H4 (cell line): ENCODE measurements at regions not wholly inside any gene's neighbourhood (a gene's known extent, or its start where the extent isn't known, plus 50 kb on each side); places are given as distances from the start of the nearest gene placed in this dataset.

Experiments
- DNase-seq: peaks from one replicate; pipeline ENCODE4 v3.0.0-alpha.2; 2015; ENCODE audit warnings: low spot score

DNA sequence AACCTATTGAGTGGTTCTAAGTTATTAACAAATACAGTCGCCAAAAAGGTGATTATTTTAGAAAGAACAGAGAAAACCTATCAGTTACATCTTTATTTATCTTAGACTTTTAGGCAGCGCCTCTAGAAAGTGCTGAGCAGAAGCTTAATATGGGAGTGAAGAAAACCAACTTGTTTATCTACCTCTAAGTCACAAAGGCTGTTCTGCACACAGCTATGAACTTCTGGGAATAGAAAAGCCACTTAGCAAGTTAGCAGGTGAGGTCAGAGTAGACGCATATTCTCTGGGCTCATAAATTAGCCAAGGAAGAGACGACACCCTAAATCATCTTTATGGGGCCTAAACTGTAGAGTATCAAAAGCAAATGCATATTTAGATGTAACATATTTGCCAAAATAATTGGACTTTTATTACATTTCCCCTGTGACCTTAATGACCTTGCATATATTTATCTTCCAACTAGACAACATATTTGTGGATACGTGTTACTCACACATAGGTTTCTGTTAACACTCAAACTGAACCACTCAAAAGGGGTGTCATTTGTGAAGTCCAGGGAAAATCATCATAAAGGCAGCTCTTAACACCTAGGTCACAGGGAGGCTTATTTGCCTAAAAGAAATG is 267.1 kb downstream of the ADGB start:
- DNase-seq: no peak

DNA sequence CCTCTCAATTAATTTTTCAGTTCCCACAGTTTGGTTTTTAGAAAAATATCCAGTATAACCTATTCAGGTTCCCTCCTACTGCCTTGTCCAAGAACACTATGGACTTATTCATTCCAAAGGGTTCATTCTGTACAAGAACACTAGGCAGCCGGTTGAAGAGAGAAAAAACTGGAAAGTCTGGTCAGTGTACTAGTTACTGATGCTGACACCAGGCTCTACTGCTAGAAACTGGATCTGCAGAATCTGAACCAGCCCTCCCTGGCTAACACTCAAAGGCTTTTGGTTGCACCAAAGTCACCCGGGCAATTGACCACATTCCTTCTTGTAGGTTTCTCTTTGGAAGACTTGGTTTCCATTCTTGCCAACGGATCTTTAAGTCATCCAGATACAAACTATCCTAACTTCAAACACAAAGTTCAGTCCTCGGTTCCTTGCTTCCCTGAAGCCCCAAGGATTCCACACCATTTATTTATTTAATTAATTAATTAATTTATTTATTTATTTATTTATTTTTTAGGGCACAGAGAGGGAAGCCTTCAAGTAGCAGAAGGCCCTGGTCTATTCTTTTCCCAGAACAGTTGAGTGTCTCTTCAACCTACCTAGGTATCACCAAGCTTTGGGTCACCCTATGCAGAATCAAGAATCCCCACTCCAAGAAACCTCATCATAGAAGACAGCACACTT is 268.1 kb downstream of the ADGB start:
- no peak for DNase-seq

DNA sequence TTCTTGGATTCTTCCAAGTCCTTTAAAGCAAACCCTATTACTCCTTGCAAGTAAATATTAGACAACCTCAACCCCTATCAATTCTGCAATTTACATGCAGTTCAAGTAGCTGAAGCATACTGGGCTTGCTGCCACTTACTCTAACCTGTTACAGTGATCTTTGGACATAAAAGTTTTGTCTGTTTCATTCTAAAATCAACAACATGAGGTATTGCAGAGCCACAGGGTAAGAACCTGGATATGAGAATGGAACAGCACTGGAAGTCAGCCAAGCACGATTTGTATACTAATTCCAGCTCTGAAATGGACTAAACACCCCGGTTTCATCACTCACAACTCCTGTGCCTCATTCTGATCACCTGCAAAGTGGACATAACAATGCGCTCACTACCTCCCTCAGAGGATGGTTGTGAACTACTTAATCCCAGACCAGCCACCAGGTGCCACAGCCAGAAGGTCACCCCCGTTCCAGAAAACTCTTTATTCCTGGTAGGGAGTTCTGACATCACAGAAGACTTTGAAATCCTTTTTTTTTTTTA is 270.0 kb downstream of the ADGB start:
- DNase-seq: no peak

DNA sequence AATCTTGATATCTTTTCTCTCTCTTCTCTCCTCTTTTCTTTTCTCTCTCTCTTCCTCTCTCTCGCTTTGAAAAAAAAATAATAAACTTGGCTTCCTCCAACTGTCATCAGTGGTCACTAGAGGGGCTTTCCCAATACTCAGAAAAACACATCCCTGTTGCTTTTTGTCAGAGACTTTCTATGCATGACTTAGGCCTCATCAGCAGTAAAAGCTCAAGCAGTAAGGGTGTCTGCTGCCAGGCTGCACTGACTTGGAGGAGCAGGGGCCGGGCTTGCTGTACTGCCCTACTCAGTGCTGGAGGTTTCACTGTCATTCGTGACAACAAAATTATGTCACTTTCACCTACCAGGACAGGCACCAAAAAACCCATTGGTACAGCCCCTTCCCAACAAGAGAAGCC is 272.0 kb downstream of the ADGB start:
- DNase-seq: no peak

DNA sequence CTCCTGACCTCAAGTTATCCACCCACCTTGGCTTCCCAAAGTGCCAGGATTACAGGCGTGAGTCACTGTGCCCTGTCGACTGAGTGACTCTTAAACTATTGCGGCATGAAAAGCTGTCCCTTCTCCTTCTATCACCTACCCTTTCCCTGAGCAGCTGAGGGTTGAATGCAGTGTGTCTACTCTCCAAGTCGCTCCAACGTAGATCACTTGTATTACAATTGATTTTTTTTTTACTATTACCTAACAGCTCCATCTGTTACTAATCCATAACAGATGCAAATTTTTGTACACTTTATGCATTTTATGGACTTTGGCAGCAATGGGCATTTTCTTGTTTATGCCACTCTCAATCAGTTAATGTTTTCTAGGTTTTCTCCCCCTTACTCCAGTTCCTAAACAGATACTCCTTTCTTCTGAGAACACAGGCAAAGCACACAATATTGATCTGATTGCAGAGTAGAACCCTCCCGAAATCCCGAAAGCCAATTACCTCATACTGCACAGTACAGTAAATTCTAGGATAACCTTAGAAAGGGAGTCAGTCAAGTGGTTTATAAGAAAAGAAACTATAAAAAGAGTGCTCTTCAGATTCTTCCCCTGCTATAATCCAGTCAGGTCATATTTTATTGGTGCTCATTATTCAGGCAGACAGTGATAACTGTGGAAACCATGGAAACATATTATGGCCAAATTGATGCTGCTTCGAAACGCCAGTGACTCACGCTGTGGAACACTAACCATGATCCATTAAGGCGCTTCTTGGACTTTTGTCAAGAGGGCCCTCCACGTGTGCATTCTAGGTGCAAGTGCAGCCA is 273.0 kb downstream of the ADGB start:
- DNase-seq: no peak

DNA sequence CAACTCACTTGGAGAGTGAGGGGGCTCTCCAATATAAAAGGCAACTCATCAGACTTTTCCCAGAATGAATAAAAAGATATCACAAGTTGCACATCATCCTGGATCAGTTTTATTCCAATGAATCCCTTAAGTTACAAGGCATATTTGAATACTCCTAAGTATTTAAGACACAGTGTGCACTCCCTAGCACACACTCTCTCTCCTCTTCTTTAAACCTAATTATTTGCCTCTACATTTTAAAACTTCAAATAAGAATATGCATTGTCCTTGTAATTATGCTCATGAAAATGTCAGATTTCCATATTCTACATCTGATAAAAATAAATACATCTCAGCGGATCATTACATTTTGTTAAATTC is 273.6 kb downstream of the ADGB start:
- DNase-seq: no peak

DNA sequence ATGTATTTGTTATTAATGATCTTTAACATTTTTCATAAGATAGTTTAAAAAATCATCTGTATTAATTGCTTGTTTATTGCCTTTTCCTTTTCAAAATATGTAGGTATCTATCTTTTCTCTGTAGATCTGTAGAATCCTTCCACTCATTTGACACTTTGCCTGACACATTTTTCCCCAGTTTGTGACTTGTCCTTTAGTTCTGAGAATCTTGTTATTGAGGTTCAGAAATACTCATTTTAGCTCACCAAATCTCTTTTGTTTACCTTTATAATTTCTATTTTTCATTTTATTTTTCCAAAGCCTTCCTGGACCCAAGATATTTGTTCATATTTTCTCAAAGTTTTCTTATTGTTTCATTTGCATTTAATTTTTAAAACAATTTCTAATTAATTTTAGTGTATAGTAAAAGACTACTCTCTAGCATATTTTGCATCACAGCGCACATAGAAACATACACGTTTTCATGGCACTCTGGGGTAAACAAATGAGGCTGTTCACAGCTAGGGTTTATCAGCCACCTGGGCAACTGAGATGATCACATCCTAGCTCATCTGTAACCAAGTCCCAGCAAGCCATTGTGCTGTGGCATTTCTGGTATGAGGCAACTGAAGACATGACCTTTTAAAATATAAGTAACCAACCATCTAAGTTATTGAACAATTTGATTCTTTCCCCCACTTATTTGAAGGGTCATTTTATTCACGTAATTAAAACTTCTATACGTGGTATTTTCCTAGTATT is 275.7 kb downstream of the ADGB start:
- DNase-seq: no peak

DNA sequence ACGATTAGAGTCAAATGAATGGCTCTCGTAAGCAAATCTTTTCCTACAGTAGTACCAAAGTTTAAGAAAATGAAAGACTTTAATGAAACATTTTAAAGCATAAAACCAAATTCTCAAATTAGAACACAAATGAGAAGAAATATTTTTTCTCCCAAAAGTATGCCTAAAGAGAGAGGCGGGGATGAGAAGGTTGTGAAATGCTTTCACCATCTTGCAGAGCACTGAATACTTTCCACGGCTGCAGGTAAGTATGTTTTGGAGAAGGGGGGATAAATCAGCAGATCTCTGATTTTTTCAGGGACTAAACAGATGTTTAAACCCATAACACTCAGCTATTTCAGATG is 277.1 kb downstream of the ADGB start:
- DNase-seq: no peak

DNA sequence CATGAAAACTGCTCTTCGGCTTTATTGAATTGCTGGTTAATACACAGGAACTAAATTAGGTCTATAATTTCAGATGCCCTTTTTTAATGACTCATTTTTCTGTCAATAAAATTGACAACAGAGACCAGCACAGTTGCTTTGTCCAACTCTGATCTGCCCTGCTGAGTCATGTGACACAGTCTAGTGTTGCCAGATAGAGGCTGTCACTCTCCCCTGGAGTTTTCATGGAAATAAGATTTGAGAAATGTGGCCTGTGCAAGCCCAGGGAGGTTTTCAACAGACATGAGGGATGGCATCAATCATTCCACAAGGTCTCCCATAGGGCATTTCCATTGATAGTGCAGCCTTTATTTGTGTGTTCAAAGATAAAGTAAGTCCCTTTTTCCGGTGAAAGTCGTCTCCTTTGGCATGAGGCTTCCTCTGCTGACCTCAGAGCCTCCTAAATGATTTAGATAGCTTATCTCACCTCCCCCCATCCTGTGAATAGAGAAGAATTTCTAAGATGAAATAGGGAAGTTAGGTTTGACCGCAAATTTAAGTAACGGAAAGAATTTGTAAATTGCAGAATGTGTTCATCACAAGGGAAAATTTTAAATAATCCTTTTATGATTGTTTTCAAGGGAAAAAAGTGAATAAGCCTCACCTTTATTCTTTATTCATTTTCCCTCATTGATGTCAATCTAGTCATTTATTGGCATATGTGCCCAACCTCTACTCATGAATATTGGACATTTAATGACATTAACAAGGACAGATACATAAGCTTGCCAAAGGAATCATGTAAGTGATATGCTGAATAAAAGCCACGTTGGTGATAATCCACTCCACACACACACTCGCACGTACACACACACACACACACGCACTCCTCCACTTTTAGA is 277.7 kb downstream of the ADGB start:
- DNase-seq: no peak

DNA sequence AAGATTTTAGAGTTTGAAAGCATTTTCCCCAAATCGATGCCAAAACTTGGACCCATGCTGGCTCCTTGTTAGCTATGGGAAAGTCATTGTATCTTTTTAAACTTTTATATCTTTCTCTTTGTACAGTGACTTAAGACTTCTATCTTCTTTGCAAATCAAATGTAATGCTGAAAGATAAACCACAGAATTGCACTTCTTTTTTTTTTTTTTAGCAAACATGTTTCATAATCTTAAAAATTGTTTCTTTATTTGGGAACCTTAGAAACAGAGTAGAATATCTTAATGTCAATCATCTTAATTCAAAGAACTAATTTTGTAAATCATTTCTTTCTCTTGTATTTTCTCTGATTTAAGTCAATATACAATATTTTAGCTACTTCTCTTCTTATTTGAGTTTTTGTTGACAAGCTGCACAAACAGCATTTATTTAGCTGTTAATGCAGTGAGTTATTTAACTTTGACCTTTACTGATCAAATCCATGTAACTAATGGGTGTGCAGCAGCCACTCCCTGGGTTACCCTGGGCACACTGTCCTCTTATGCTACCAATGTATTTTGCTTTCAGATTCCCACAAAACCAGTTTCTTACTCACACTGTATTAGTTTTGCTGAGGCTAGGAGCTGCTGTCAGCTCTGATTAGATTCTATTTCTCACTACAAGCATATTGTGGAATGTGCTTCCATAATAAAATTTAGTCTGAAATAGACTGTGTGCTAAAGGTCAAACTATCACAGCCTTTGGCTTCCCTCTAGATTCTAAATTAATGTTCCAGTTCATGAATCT is 279.6 kb downstream of the ADGB start:
- no peak for DNase-seq

DNA sequence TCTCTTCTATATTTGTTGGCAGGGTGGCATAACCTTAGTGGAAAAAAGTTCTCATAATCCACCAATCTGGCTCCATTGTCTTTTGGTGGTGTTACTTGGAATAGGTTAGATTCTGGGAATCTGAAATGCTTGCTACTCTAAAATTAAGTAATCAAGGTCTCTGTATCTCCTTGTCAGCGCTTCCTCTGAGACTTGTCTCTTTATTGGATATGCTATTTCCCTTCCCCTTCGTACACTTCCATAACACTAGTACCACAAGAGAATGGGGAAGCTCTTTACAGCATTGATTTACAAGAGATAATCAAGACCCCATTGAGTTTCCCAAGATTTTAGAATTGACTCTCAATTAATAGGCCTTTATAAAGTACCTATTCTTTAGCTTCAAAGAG is 280.2 kb downstream of the ADGB start:
- no peak for DNase-seq

DNA sequence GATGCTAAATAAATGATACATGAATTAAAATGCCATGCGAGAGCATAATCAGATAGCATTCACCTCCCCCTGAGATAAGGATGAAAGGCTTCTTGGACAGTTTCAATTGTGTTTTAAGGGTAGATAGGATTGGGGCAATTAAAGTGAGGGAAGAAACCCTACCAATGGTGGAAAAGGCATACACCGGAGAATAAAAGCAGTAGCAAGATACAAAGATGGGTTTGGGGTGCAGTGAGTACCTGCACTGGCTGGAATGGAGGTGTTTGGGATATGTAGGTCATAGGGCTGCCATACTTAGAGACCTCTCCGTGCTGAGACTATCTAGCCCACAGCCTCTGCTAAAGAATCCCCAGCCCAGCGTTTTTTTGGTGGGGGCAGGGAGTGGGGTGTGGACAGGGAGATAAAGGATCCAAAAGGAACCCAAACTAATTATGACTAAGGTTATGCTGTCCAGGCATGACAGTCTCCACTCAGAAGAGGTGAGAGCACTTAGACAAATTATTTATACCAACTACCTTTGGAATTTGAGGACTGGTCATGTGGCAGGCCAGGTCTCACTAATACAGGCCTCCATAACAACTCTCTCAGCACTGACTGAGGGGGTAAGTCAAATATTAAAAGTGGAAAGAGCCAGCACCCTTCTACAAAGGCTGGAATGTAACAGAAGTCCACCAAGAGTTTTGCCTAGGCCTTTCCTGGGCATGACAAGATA is 280.8 kb downstream of the ADGB start:
- DNase-seq: no peak

DNA sequence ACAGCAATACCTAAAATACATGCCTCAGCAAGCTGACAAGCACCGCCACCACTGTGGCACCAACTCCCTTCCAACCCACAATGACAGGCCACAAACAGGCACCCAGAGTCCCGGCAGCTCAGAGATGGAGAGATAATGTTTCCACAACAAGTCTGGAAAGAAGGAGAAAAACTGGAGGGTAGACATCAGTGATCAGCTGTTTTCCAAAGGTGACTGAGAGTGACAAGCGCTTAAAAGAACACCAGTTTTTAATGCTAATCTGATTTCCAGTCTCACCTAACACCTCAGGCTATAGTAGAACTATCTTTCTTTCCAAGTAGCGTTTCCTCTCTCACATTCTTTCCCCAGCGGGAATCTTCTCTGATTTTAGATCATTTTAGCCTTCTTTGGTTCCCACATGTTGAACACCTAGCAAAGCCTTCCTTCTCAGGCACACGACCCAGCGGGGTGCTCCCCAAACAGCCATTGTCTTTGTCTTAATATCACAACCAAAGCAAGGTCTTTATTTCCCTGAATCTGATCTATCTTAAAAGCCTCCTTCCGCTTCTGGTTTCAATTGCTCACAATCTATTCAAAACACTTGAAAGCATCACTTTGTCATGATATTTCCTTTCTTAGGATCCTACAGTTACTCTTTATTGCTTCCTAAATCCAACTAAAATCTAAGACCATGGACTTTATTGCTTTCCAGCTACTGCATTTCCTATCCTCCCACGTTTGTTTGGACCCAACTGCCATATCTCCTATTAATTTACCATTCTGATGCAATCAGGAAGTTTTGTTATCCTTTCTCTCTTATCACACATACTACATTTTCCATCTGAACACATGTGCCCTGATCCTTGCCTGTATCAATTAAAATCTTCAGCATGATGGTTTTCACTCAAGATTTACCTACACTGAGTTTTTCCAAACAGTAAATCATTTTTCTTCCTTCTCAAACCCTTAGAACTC is 282.7 kb downstream of the ADGB start:
- no peak for DNase-seq

DNA sequence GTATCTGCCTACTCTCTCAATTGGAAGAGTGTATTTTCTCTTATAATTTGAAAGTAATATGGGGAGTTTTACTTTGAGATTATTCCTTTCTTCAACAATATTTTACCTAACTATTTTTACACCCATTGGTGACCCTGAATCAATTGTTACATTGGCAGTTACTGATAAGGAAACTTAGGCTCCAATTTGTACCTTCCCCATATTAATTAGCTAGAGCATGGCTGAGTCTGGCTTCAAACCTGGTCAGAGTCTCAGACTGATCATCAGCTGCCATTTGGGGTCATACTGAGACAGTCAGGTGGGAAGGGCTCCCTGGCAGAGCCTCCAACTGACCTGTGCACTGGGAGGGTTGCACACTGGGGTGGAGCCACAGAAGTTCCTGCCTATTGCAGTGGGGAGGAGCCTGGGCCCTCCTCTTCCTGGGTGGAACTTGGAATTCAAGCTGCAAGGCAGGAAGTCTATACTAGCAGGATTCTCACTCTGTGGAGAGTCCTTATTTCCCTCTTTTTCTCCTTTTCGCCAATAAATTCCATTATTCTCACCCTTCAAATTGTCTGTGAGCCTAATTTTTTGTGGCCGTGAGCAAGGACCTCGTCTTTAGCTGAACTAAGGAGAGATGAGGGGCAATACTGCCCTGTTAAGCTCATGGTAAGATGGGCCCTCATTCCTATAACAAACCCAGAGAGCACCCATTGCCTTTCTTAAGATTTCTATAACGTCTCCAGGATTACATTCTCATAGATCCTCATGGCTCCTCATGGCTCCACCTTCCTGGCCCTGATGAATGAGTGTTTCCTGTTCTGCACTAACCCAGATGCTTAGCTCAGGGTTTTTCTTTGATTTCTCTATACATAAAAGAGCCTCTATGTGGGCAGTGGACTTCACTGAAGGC is 285.1 kb downstream of the ADGB start:
- DNase-seq: no peak

DNA sequence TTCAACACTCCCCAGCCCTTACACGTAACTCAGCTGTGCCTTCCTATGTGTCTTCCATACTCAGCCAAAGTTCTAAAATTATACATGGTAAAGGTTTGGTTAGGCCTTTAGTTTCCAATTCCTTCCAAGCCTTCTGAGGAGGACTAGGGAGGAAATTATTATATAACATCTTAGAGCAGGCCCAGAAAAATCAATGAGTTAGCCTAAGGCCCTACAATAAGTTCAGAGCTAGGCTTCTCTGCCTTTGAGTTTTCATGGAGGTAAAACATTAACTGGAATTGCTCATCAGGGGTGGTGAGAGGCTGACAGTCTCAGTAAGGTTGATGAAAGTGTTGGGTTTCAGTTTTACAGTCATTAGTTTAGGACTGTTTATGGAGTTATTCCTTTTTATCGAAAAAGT is 286.0 kb downstream of the ADGB start:
- DNase-seq: no peak

DNA sequence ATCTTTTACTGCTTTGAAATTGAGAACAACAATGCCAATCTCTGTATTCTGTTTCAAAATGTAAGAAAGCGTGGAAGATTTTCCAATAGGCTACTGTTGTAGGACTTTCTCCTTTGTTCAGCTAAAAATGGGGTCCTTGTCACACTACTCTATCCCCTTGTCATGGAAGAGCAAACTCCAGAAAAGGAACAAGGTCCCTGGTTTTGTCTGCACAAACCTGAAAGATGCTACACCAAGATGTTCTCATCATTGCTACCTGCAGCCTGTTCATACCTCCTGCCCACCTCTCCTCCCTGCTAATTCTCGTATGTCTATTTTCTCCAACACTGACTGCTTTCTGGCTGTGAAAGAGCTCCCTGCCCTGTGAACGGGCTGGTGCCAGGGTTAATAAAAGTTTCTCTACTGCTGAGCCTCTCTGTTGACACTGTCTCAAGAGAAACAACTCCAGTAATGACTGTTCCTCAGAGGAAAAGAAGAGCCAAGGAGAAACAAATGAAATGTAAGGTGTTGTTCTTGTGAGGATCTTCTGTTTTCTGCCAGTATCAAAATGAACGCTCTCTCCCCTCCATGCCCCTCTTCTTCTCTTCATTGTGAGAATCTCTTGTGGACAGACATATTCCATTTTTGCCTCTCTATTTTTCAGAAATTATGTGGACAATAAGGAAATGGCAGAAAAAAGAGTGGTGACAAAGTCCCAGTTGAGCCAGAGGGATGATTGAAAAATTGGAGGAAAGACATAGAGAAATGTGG is 287.1 kb downstream of the ADGB start:
- DNase-seq: no peak
